HG03139 (cell line): ENCODE measurements at regions not wholly inside any gene's neighbourhood (a gene's known extent, or its start where the extent isn't known, plus 50 kb on each side); places are given as distances from the start of the nearest gene placed in this dataset.

Experiments
- ATAC-seq: cut with Tn5 transposase; IDR thresholded peaks from one replicate; pipeline ENCODE4 v1.9.1; 2021; ENCODE audit not compliant: unreplicated experiment

DNA sequence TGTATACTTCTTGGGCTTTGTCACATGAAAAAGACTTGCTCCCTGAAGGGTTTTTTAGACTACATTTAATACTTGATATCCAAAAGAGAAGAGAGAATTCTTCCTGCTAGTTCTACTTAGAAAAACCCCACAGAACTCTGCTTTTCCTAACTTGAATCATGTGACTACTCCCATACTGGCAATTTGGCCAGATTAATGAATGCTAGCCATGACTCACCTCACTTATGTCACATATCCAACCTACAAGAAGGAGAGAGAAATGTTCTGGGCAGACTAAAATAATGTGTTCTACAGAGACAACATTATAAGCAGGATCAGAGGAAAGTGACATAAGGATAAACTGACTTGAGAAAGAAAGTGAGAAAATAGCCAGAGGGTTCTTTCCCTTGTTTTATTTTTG lies 249.3 kb upstream of the GULP1 start:
- no peak for ATAC-seq

DNA sequence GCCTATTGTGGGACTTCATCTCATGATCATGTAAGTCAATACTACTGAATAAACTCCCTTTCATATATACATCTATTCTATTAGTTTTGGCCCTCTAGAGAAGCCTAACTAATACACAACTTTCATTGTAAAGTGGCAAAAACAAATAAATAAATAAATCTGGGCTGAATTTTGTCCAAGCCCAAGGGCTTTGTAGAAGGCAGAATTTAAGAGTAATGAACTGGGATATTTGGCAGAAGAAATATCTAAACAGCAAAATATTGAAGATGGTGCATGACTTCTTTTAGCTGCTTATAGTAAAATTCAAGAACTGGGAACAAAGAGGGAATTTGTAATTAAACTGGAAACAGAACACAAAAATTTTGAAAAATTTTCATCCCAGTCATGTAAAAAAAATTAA lies 246.7 kb upstream of the GULP1 start:
- no peak for ATAC-seq

DNA sequence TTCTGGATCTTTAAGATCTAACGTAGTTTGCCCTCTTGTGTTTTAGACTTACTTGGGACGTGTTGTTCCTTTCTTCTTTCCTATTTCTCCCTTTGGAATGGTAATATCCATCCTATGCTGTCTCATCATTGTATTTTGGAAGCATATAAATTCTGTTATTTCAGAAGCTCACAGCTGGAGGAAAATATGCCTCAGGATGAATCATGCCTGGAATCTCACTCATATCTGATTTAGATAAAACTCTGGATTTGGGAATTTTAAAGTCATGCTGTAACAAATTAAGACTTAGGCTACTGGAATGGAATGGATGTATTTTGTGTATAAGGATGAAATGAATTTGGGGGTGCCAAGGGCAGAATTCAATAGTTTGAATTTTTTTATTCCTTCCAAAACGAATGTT lies 245.2 kb upstream of the GULP1 start:
- no peak for ATAC-seq

DNA sequence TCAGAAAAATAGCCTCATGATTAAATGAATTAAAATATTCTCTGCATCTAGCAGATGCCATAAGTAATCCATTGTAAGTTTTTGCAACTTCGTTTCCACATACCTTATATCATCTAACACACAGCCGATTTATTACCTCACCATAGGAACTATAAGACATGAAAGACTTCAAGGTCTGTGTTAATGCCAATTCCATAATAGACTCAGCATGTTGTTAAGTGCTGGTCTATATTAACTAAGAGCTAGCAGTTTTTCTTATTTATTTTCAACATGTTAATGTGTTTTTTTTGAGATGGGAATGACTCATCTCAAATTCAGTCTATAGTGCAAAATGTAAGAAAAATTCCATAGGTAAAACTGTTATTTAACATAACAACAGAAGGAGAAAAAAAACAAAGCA lies 243.9 kb upstream of the GULP1 start:
- ATAC-seq: no peak

DNA sequence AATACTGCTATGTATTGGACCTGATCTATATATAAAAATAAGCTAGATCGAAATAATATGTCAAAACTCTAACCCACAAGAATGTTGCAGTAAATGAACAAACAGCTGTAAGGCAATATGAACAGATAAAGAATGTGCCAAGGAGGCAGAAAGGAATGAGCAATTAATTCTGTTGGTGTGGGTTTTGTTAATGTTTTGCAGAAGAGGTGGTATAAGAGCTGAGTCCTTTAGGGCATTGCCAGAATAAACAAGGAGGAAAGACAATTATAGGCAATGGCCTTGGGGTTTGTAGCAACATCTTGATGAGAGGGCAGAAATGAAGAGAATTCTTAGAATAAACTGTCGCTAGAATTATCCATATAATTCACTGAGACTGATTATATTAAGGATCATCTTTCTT lies 240.9 kb upstream of the GULP1 start:
- ATAC-seq: no peak

DNA sequence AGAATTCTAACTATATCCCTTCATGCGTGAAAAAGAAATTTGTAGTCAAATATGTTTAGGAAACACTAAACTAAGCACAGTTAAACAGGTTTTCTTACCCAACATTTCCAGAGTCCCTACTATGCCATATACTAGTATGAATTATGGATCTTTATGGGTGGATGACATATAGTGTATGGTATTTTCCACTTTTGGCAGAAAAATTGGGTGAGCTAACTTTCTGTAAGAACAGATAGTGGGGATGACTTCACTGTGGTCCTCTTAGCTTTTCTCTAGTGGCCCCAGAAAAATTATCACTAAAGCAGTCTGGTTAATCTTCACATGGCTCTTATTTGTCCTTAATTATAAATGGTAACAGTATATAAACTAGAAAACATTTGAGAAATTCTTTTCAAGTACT lies 240.0 kb upstream of the GULP1 start:
- no peak for ATAC-seq

DNA sequence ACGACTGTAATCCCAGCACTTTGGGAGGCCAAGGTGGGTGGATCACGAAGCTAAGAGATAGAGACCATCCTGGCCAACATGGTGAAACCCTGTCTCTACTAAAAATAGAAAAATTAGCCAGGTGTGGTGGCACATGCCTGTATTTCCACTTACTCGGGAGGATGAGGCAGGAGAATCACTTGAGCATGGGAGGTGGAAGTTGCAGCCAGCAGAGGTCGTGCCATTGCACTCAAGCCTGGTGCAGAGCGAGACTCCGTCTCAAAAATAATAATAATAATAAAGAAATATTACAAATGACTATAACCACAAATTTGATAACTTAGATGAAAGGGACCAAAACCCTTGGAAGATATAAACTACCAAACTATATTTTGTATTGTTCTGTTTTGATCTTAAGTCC lies 226.3 kb upstream of the GULP1 start:
- ATAC-seq: no peak

DNA sequence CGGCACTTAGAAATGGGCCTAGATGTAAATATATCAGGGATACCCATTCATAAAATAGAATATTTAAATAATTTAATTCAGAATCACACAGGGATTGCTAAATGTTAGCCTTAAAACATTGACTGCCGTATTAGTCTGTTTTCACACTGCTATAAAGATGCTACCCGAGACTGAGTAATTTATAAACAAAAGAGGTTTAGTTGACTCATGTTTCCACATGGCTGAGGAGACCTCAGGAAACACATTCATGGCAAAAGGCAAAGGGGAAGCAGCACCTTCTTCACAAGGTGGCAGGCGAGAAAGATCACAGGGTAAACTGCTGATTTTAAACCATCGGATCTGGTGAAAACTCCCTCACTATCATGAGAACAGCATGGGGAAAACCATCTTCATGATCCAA lies 223.6 kb upstream of the GULP1 start:
- ATAC-seq: no peak

DNA sequence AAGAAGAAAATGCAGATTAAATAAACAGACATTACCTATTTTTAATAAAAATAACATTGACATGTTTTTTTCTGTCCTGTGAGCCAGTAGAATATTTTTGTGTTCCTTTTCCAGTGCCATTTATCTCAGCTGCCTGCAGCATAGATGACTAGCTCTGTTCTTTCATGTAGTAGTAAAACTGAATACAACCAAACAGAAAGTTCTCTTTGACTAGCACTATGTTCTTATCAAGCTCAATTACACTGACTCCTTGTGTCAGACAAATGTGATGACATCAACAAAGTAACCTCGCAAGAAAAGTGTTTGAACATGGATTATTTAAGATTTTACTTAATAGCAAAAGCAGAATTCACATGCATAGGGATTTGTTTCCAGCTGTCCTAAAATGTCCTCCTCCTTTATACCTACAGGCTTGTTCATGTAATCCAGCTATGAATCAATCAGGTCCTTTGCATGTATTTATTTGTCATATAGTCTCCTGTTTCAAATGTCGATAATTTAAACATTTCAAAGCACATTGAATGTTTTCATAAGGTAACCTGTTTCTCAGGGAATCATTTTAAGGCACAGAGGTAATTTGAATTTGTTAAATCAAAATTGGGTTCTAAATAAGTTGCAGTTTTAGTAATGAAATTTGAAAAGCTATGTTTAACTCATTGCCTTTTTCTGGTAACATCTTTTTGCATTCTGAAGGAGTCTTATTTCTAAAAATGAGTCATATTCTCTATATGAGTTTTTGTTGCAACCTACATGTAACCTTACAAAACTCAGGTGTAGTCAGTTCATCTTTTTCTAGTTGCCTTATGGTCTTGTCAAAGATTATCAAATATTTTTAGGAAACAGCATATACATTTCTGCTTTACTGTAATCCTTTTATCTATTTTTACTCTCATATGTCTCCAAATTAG lies 215.3 kb upstream of the GULP1 start:
- no peak for ATAC-seq

DNA sequence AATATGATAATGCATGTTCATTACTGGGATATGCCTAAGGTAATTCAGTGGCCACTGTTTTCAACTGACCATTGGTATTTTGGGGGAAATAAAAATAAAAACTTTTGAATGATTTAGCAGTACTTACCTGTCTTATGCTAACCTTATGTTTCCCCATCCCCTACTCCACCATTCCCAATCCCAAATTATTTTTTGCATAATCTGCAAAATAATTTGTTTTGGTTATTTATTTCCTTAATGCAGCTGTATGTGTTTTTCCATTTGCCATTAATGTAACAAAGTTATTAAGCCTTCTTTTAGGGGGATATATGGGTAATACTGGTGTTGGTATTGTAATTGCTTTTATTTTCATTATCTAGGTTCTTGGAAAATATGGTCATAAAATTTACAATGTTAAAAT lies 213.9 kb upstream of the GULP1 start:
- no peak for ATAC-seq

DNA sequence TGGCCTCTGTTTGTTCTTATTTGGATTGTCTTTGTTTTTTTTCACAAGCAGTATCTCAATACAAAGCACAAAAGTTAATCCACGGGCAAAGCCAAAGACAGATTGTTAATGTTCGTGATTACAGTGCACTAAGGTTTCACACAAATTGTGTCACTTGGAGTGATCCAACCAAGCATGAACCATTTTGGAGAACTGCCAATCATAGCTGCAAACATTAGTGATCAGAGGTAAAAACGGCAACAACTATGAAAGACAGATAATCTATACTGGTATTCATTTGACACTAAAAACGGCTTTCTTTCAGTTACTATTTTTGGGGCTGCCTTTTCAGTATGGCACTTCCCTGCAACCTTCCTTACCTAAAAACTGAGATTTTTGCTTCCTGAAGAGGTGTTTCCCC lies 213.1 kb upstream of the GULP1 start:
- ATAC-seq: no peak

DNA sequence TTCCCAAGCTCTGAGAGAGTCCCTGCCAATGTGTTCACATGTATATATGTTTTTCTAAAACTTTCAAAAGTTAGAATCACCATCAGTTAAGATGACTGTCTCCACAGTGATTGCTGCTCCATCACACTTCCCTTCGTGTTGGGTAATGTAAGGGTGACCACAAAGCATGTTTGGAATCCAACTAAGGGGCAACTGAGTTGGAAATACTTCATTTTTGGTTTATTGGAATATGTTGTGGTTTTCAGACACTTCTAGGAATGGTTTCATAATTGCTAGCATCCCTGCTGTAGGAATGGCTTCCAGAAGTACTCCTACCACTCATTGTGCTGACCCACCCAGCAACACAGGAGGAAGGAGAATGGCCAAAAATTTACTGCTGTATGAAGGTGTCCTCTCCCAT lies 212.5 kb upstream of the GULP1 start:
- ATAC-seq: no peak

DNA sequence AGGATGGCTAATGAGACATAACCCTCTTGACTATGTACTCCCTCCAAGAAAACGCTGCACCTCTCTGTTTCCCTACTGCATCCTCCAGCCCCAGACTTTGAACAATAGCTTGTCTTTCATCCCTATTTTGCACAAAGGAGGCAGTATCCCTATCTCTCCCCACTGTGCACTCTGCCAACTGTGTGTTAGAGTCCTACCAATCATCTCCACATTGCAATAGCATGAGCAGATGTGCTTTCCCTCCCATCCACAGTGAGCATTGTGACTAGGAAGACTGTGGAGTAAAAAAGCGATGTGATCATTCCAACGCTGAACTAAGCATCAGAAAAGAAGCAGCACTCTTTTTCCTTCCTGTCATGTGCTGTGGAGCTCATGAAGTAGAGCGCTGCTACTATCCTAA lies 206.3 kb upstream of the GULP1 start:
- ATAC-seq: no peak

DNA sequence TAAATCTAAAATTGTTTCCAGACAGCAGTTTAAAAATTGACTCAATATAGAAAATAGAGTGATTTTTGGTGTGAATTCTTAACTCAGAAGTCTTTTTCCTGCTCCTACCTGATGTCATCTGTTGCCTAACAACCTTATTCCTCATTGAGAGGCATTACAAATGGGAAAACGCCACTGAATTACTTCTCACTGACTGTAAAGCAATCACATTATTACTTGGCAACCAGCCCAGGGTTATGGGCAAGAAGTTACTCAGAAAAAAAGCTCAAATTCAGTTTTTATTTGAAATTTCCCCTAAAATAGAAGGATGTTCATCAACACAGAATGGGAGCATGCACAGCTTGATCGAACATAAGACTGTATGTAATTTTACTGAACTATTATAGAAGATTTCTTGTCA lies 201.8 kb upstream of the GULP1 start:
- no peak for ATAC-seq

DNA sequence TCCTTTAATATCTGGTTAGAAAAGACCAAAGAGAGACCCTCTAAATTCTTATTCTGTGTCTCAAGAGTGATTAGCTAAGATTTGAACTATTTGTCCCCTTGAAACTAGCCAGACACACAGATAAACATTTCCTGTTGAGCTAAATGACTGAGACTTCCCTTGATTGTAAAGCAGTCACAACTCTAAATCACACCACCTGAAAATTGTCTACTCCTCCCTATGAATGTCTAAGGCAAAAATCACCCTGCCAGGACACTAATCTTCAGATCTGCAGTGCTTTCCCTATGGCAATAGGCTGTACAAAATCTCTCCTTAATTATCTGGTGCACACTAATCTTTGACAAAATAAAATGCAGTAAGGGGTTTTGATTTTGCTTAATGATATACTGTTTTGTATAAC lies 200.5 kb upstream of the GULP1 start:
- no peak for ATAC-seq

DNA sequence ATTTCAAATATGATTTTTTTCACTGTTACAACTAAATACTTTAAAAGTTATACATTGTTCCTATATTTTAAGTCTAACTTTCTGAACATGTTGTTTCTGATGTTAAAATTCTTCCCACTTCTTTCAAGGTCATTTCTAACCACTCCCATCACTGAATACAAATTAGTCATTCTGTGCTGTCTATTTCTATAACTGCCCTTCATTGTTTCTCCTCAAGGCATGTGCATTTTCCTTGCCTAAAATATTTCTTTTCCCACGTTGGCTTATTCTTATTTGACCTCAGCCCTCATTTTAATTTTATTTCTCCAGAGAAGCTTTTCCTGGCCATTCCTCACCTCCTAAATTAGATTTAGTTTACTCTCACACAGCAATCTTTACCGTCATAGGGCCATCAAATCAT lies 198.9 kb upstream of the GULP1 start:
- ATAC-seq: no peak

DNA sequence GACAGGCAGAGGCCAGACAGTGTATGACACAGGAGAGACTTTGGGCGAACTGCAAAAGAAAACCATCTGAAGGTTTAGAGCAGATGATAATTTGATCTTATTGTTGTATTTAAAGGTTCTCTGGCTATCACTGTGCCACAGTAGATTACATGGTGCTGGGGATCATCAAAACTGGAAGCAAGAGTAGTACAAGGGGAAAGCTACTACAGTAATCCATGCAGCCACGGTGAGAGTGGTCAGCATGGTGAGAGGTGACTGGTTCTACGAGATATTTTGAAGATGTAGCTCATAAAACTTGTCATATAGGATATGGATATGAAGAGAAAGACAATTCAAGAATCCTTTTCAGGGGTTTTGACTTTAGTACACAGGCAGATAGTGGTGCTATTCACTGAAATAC lies 194.8 kb upstream of the GULP1 start:
- no peak for ATAC-seq

DNA sequence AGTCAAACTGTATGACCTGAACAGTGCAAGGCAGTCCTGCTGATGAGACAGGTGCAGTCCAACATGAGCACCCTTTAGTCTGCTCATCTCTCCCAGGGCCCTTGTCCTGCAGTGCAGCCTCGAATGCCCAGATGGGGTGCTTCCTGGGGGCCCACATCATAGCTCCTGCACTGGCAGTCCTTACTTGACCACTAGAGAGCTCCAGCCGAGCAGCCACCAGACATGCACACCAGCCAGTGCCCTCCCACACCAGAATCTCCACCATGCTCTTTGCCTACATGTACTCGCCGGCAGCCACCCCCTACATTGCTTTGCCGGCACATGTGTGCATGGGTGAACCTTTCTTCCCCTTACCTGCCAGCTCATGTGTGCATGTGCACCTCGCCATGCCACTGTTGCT lies 188.8 kb upstream of the GULP1 start:
- no peak for ATAC-seq

DNA sequence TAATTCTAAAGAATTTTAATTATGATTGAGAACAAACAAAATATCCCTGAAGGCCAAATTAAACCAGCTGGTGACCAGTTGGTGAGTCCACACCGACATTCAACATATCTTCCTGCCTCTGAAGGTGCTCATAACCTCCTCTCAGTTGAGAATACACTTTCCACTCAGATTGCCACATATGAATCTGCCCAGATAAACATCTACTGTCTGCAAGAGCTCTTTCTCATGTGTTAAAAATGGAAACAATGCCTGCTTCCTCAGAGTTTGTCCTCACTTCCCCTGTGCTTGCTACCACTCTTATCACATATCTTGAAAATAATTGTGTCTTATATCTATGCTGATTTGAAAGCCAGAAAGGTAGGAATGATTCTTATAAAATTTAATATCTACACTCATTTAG lies 177.7 kb upstream of the GULP1 start:
- ATAC-seq: no peak

DNA sequence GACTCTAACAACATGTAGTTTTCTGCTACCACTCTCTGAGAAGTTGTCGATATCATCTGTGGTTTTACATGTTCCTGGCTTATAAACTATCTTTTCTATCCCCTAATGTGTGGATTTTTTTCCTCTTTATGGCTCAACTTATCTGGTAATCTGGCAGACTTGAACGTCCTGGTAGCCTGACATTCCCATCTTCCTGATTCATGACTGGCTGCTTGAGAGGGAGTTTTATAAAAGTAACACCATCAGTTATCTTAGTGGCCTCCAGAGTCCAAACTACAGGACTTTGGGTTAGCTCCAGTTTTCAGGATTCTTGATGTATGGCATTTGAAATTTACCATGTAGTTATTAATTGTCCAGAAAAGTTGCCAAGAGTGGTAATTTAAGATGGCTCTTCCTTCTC lies 174.0 kb upstream of the GULP1 start:
- ATAC-seq: no peak

DNA sequence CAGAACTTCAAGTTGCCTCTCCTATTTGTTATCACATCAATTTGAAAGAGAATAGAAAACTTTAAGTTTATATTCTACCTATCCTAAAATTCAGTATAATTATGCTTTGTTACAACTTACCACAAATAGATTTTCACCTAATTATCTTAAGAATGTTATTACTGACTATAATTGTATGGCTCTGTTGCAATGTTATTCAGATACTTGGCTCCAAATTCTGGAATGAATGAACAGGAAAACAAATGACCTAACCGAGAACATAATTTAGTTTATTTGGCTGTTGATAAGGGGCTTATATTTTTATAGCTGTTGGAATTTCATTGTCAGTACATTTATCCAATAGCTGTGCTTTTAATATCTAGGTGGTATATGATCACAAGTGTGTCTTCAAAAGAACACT lies 173.2 kb upstream of the GULP1 start:
- ATAC-seq: no peak

DNA sequence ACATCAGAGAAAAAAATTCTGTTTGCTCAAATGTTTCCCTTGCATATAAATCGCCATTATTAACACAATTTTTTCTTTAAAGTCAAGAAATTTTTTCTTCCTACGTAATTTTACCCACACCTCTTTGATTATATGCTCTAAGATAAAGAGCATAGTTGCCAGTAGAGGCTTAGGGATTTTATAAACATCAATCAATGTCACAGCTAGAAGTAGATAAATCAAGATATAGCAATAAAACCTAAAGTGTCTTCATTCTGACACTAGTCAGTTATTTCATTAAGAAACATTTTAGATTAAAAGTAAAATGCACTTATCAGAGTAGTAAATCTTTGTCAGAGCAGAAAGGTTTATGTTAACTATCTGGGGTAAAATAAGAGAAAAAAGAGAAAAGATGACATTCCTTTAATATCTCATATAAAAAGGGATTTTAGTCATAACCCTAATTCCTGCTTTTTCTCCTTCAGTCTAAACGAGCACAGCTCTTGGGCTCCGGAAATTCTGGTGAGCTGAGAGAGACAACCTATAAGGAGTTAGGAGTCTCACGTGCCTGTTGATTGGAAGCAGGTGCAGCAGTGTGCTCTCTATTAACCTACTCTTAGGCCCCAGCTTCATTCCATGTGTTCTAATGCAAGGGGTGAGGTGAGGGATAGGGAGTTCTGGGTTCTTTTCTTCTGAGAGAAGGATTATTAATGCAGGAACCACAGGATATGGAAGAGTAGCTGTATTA lies 172.4 kb upstream of the GULP1 start:
- ATAC-seq: no peak

DNA sequence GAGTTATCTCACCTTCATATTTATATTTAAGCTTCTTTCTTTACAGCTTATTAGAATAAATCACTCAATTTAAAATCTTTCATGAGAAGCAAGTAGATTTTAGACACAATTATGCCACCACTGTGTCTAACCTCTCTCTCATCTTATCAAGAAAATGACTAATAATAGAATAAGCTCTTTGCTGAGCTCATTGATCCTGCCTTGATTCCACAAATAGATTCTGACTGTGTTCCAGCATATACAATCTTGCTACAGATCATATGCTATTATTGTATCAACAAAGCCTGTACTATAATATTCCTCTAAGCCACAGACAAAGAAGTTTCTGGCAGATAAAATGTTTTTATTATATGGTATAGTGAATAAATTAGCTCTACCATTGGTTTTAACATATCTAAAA lies 168.7 kb upstream of the GULP1 start:
- ATAC-seq: no peak
